BJ (cell line): ENCODE measurements at regions not wholly inside any gene's neighbourhood (a gene's known extent, or its start where the extent isn't known, plus 50 kb on each side); places are given as distances from the start of the nearest gene placed in this dataset.

Experiments
- CTCF ChIA-PET: fragments of 350-600 bp; formaldehyde crosslinking; extraction: SDS; loops from one replicate; lab custom pipeline; 2021; ENCODE audit warnings: antibody characterized with exemption, inconsistent platforms; lab: Yijun Ruan, JAX
- POLR2A ChIA-PET: fragments of 300-600 bp; sonication (Branson Sonifier 250); formaldehyde crosslinking; extraction: SDS; loops from one replicate; lab custom pipeline; 2021; ENCODE audit warnings: antibody characterized with exemption; lab: Charles Lee
- DNase-seq: peaks from one replicate; pipeline ENCODE4 v3.0.0-alpha.2; 2011; ENCODE audit warnings: low read depth
- H3K27me3 ChIP-seq: 2 replicates; pipeline ENCODE4 v1.6.0; 2011; ENCODE audit warnings: low read length; ENCODE audit not compliant: control insufficient read depth, insufficient read depth
- H3K36me3 ChIP-seq: 2 replicates; pipeline ENCODE4 v1.5.1; 2011; ENCODE audit warnings: low read length; ENCODE audit not compliant: control insufficient read depth, insufficient read depth
- H3K4me3 ChIP-seq: 2 replicates; pipeline ENCODE4 v1.5.1; 2011; ENCODE audit warnings: low read depth, mild to moderate bottlenecking, control low read depth, low read length
- CTCF ChIP-seq: IDR thresholded peaks from 2 replicates; pipeline ENCODE4 v1.5.1; 2011; ENCODE audit warnings: low read depth, mild to moderate bottlenecking, control low read depth, inconsistent platforms, low read length, moderate library complexity; ENCODE audit not compliant: insufficient read depth

GRCh38 chr7:121515229-121515628 lies 119.1 kb upstream of the FAM3C start:
- CTCF ChIA-PET: no interaction called here
- Histone ChIP-seq H3K27me3 (no peaks in the 10 kb centered on the region), H3K36me3 (no peaks in the 10 kb centered on the region), H3K4me3 (no peak overlapping the region)
- no peak for TF ChIP-seq CTCF
- no peak for DNase-seq
- POLR2A ChIA-PET: no interaction called here

GRCh38 chr7:121513105-121513504 lies 117.0 kb upstream of the FAM3C start:
- CTCF ChIA-PET: interaction anchor here (1.1 kb wide), 1 partner anchor 64 kb away, joined by 3 read pairs; no protein-coding TSS in a partner anchor
- Histone ChIP-seq H3K27me3 (no peaks in the 10 kb centered on the region), H3K4me3 (no peak overlapping the region), H3K36me3 (no peaks in the 10 kb centered on the region)
- no peak for DNase-seq
- no peak for TF ChIP-seq CTCF
- POLR2A ChIA-PET: no interaction called here

GRCh38 chr7:121510858-121511482 lies 114.9 kb upstream of the FAM3C start:
- CTCF ChIA-PET: no interaction called here
- Histone ChIP-seq H3K36me3 (no peaks in the 10 kb centered on the region), H3K27me3 (no peaks in the 10 kb centered on the region), H3K4me3 (no peak overlapping the region)
- TF ChIP-seq CTCF: no peak
- POLR2A ChIA-PET: no interaction called here
- DNase-seq: no peak

GRCh38 chr7:121510302-121510701 lies 114.2 kb upstream of the FAM3C start:
- no peak overlapping the region for H3K4me3 ChIP-seq
- H3K27me3 ChIP-seq: no peaks in the 10 kb centered on the region
- CTCF ChIA-PET: no interaction called here
- POLR2A ChIA-PET: no interaction called here
- H3K36me3 ChIP-seq: no peaks in the 10 kb centered on the region
- TF ChIP-seq CTCF: no peak
- DNase-seq: no peak

GRCh38 chr7:121505540-121506182 lies 109.6 kb upstream of the FAM3C start:
- TF ChIP-seq CTCF: no peak

More at GRCh38 chr7:121505540-121506182, 109.6 kb upstream of the FAM3C start:
- Histone ChIP-seq H3K27me3 (no peaks in the 10 kb centered on the region), H3K4me3 (no peak overlapping the region), H3K36me3 (no peaks in the 10 kb centered on the region)
- DNase-seq: no peak
- CTCF ChIA-PET: interaction anchor here (0.6 kb wide), 1 partner anchor 21 kb away, joined by 4 read pairs; no protein-coding TSS in a partner anchor
- POLR2A ChIA-PET: no interaction called here
